Thymus (tissue), 11 donors: ENCODE measurements at regions not wholly inside any gene's neighbourhood (a gene's known extent, or its start where the extent isn't known, plus 50 kb on each side); places are given as distances from the start of the nearest gene placed in this dataset.
"Not testable (repeated sequence)": the region's sequence is repeated elsewhere in the genome, so short reads cannot be mapped to it uniquely, and the experiment has no call there.

Experiments
- DNase-seq, 9 donors: peaks; one replicate each; pipeline ENCODE4 v3.0.0-alpha.2; 2013; ENCODE audit warnings: low spot score in 9 of 9, low read depth in 6 of 9, missing footprints in 1 of 9
- H3K27ac ChIP-seq, 2 donors: one replicate each; pipeline ENCODE4 v1.5.1; 2013; ENCODE audit warnings: control low read depth in 1 of 2, low read depth in 1 of 2, low read length in 1 of 2, mild to moderate bottlenecking in 1 of 2, moderate library complexity in 1 of 2
- H3K27me3 ChIP-seq, 2 donors: one replicate each; pipeline ENCODE4 v1.5.1; 2013; ENCODE audit warnings: low read length in 1 of 2; ENCODE audit not compliant: control insufficient read depth in 2 of 2, insufficient read depth in 1 of 2
- H3K36me3 ChIP-seq, 2 donors: one replicate each; pipeline ENCODE4 v1.5.1; 2013; ENCODE audit warnings: low read length in 1 of 2, mild to moderate bottlenecking in 1 of 2, moderate library complexity in 1 of 2; ENCODE audit not compliant: control insufficient read depth in 2 of 2, insufficient read depth in 2 of 2
- H3K4me1 ChIP-seq, 2 donors: one replicate each; pipeline ENCODE4 v1.5.1; 2013; ENCODE audit warnings: low read length in 2 of 2; ENCODE audit not compliant: control insufficient read depth in 2 of 2, insufficient read depth in 2 of 2
- H3K4me3 ChIP-seq, 2 donors: one replicate each; pipeline ENCODE4 v1.5.1; 2013; ENCODE audit warnings: low read length in 2 of 2, control low read depth in 1 of 2, mild to moderate bottlenecking in 1 of 2
- H3K9me3 ChIP-seq, 2 donors: one replicate each; pipeline ENCODE4 v1.5.1; 2013; ENCODE audit warnings: low read length in 1 of 2, mild to moderate bottlenecking in 1 of 2; ENCODE audit not compliant: control insufficient read depth in 2 of 2, insufficient read depth in 1 of 2
- WGBS: extraction: QIAGEN DNeasy Blood & Tissue Kit; methylation state at CpG from one replicate; pipeline ENCODE4 v1.1.7; 2013; 5-methylcytosine and 5-hydroxymethylcytosine counted together
- donor health status: healthy.

DNA sequence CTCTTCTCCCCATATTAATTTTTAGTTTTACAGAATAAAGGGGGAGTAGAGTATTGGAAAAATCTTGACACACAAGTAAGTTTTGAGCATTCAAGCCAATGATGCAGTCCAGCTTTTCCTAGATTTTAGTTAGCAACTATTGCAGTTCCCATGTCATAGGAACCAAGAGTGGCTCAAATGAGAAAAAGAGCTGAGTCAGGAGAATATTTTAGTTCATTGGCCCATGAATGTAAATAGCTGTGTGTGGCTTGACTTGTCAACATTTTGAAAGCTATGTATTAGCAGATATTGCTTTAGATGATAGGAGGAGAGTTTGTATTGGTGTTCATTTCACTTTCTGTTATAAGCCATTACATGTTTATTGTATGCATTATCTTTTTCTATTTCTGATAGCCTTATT lies 853.7 kb downstream of the PLOD2 start:
- Histone ChIP-seq H3K36me3 (no peaks in the 10 kb centered on the region), H3K4me1 (no peaks in the 10 kb centered on the region), H3K27ac (no peak overlapping the region), H3K27me3 (no peaks in the 10 kb centered on the region), H3K9me3 (no peaks in the 10 kb centered on the region), H3K4me3 (no peak overlapping the region)
- no peak for DNase-seq

DNA sequence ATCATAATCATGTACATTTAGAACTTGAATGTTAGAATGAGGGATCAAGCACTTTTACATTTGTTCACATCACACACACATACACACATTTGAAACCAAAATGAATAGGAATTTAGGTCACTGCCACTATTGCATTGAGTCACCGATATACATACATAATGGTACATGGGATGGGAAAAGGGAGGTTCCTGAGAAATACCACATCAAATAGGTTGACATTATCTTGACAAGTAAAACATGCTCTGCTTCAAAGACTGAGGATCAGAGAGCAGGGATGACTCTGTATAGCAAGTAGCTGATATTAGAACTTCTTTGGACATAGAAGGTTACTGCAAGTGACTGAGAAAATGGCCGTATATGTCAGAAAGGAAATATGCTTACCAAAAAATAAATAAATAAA lies 847.2 kb downstream of the PLOD2 start:
- peak in 1 of 9 donors; percentile 12 for DNase-seq
- no peaks in the 10 kb centered on the region for H3K4me1 ChIP-seq
- 82% methylated on average over 2 of the region's 2 CpGs for WGBS

DNA sequence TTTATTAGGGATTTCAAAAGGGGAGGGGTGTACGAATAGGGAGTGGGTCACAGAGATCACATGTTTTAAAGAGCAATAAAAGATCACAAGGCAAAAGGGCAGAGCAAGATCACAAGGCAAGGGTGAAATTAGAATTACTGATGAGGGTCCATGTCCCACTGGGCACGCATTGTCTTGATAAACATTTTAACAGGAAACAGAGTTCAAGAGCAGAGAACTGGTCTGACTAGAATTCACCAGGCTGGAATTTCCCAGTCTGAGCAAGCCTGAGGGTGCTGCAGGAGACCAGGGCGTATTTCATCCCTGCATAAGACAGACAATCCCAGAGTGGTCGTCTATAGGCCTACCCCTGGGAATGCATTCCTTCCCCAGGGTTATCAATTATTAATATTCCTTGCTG lies 844.7 kb downstream of the PLOD2 start:
- not testable (repeated sequence) for H3K27me3 ChIP-seq, H3K27ac ChIP-seq, H3K9me3 ChIP-seq, H3K4me1 ChIP-seq, H3K36me3 ChIP-seq, DNase-seq, H3K4me3 ChIP-seq
- 84% methylated on average over 4 of the region's 4 CpGs for WGBS

More for the DNA sequence above, 847.2 kb downstream of the PLOD2 start:
- Histone ChIP-seq H3K4me3 (no peak overlapping the region), H3K27ac (no peak overlapping the region), H3K36me3 (no peaks in the 10 kb centered on the region), H3K9me3 (no peaks in the 10 kb centered on the region), H3K27me3 (no peaks in the 10 kb centered on the region)

DNA sequence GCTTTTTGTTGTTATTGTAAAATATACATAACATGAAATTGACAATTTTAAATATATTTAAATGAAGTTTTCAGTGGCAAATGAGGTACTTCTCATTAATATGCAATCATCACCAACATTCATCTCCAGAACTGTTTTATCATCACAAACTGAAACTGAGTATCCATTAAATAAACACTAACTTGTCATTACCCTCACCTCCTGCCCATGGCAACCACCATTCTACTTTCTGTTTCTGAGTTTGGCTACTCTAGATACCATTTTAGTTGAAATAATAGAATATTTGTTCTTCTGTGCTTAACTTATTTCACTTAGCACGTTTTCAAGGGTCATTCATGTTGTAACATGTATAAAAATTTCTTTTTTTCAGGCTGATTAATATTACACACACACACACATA lies 834.3 kb downstream of the PLOD2 start:
- no peaks in the 10 kb centered on the region for H3K4me1 ChIP-seq
- 72% methylated on average over 1 of the region's 1 CpG for WGBS
- no peaks in the 10 kb centered on the region for H3K27me3 ChIP-seq
- H3K4me3 ChIP-seq: no peak overlapping the region
- no peak for DNase-seq
- H3K27ac ChIP-seq: no peak overlapping the region
- no peaks in the 10 kb centered on the region for H3K9me3 ChIP-seq
- no peaks in the 10 kb centered on the region for H3K36me3 ChIP-seq

DNA sequence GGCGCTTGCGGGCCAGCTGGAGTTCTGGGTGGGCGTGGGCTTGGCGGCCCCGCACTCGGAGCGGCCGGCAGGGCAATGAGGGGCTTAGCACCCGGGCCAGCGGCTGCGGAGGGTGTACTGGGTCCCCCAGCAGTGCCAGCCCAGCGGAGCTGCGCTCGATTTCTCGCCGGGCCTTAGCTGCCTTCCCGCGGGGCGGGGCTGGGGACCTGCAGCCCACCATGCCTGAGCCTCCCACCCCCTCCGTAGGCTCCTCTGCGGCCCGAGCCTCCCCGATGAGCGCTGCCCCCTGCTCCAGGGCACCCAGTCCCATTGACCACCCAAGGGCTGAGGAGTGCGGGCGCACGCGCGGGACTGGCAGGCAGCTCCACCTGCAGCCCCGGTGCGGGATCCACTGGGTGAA lies 827.6 kb downstream of the PLOD2 start:
- H3K4me3 ChIP-seq, H3K36me3 ChIP-seq, H3K27ac ChIP-seq, DNase-seq, H3K9me3 ChIP-seq, H3K27me3 ChIP-seq, H3K4me1 ChIP-seq: not testable (repeated sequence)
- 92% methylated on average over 31 of the region's 31 CpGs for WGBS

DNA sequence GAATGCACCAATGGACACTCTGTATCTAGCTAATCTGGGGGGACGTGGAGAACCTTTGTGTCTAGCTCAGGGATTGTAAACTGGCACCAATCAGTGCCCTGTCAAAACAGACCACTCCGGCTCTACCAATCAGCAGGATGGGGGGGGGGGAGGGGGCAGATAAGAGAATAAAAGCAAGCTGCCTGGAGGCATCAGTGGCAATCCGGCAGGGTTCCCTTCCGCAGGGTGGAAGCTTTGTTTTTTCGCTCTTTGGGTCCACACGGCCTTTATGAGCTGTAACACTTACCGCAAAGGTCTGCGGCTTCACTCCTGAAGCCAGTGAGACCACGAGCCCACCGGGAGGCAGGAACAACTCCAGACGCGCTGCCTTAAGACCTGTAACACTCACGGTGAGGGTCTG lies 827.1 kb downstream of the PLOD2 start:
- no peaks in the 10 kb centered on the region for H3K4me1 ChIP-seq
- no peak for DNase-seq
- H3K9me3 ChIP-seq: no peaks in the 10 kb centered on the region
- no peak overlapping the region for H3K27ac ChIP-seq
- H3K27me3 ChIP-seq: no peaks in the 10 kb centered on the region
- H3K36me3 ChIP-seq: no peaks in the 10 kb centered on the region
- WGBS: 87% methylated on average over 13 of the region's 13 CpGs
- H3K4me3 ChIP-seq: no peak overlapping the region

DNA sequence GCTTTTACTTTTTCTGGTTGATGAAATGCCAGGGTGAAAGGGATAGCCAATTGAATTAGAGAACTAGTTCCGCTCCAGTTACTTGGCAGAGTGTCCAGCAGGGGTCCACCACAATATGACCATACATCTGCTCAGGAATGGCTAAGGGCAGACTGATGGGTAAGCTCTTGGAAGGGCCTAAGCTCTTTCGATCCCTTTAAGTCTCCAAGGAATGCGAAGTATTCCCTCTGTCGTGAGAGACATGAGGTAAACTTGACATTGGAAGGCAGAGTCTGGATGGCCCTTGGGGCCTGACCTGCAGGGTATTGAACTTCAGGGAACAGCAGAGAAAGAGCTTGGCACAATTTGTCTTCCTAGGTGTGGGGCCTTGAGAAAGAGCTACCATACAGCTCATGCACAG lies 805.8 kb downstream of the PLOD2 start:
- Histone ChIP-seq H3K27ac (no peak overlapping the region), H3K36me3 (no peaks in the 10 kb centered on the region), H3K4me3 (no peak overlapping the region), H3K4me1 (no peaks in the 10 kb centered on the region), H3K27me3 (no peaks in the 10 kb centered on the region), H3K9me3 (peaks cover 0 to 5% of the 10 kb centered on the region in 2 donors)
- 95% methylated on average over 4 of the region's 4 CpGs for WGBS
- DNase-seq: no peak

DNA sequence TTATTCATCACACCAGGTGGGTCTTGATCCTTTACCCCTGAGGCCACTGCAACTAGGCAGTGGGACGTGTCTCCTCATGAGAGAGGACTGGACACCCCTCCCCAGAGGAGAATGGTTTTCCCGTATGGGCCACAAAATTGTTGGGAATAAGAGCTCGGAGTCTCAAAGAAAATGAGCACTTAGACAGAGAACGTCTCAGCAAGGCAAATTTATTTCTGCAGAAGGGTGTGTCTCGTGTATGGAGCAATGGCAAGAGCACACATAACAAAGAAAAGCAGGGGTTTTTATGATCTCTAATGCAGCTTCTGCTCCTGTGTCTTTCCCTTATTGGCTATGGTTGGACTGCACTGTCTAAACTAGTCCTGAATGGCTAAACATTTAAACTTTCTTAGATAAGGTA lies 803.5 kb downstream of the PLOD2 start:
- Histone ChIP-seq H3K27me3 (no peaks in the 10 kb centered on the region), H3K9me3 (peaks cover 0 to 5% of the 10 kb centered on the region in 2 donors), H3K4me1 (no peaks in the 10 kb centered on the region), H3K36me3 (no peaks in the 10 kb centered on the region), H3K27ac (no peak overlapping the region), H3K4me3 (no peak overlapping the region)
- DNase-seq: no peak
- WGBS: 93% methylated on average over 5 of the region's 5 CpGs

DNA sequence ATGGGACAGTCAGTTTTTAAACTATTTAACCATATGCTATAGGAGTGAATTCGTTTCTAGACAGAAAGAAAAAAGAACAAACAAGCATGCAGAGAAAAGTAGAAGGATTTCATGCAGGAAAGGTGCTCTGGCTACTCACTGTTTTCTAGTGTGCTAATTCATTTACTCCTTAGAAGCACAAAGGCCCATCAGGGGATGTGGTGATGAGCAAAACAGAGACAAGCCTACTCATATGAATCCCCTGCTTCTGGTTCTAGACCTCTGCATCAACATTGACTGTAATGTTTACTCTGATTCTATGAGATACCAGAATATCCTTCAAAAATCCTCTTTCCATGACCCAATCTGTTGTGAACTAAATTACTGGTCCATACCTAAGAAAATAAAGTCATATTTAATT lies 801.9 kb downstream of the PLOD2 start:
- H3K27me3 ChIP-seq: no peaks in the 10 kb centered on the region
- H3K4me3 ChIP-seq: no peak overlapping the region
- 64% methylated on average over 1 of the region's 1 CpG for WGBS
- H3K4me1 ChIP-seq: no peaks in the 10 kb centered on the region
- no peaks in the 10 kb centered on the region for H3K36me3 ChIP-seq
- H3K27ac ChIP-seq: no peak overlapping the region
- DNase-seq: no peak
- peaks cover 0 to 5% of the 10 kb centered on the region in 2 donors for H3K9me3 ChIP-seq

DNA sequence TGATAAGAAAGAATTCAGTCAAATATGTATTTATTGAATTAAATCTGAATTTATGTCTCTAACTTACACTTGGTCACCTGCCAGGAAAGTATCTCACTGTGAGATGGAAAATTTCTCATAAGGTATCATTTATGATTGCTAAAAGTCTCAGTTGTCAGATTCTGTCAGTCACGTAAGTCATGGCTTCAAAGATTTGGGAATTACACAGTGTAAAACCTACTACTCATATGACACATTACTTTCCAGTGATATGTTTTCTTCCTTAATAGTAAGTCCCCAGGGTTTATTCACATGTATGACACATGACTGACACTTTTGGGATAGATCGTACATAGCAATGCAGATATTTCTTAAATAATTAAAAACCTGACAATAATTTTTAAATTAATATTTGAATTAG lies 792.2 kb downstream of the PLOD2 start:
- H3K4me1 ChIP-seq: no peaks in the 10 kb centered on the region
- H3K9me3 ChIP-seq: no peaks in the 10 kb centered on the region
- DNase-seq: no peak
- no peak overlapping the region for H3K4me3 ChIP-seq
- no peak overlapping the region for H3K27ac ChIP-seq
- WGBS: 96% methylated on average over 2 of the region's 2 CpGs
- H3K27me3 ChIP-seq: no peaks in the 10 kb centered on the region
- no peaks in the 10 kb centered on the region for H3K36me3 ChIP-seq
